ENCODE measurements at regions not wholly inside any gene's neighbourhood (a gene's known extent, or its start where the extent isn't known, plus 50 kb on each side); places are given as distances from the start of the nearest gene placed in this dataset.
"Not testable (repeated sequence)": the region's sequence is repeated elsewhere in the genome, so short reads cannot be mapped to it uniquely, and the experiment has no call there.

DNA sequence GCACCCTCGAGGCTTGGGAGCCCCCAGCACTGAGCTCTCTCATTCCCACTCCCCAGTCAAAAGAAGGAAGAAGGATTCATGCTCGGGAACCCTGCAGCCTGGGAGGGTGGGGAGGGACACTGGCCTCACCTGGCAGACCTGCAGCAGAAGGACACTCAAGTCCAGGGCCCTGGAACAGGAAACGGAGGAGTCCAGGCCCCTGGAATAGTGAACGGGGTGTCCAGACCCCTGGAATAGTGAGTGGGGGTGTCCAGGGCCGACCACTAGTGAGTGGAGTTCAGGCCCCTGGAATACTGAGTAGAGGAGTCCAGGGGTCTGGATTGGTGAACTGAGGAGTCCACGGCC lies 292.5 kb downstream of the NDUFA10 start:
- H3K4me1 ChIP-seq, result no peaks in the 10 kb centered on the region
- H3K9me3 ChIP-seq, result no peaks in the 10 kb centered on the region
- 88% methylated on average over 6 of the region's 6 CpGs for WGBS
- TF ChIP-seq EP300 (IDR thresholded peaks at IDR 0.05), result no peak
- no peak for TF ChIP-seq POLR2AphosphoS5 (IDR thresholded peaks at IDR 0.05)
- no peak for TF ChIP-seq POLR2A (IDR thresholded peaks at IDR 0.05)
- TF ChIP-seq, protein P1, sequence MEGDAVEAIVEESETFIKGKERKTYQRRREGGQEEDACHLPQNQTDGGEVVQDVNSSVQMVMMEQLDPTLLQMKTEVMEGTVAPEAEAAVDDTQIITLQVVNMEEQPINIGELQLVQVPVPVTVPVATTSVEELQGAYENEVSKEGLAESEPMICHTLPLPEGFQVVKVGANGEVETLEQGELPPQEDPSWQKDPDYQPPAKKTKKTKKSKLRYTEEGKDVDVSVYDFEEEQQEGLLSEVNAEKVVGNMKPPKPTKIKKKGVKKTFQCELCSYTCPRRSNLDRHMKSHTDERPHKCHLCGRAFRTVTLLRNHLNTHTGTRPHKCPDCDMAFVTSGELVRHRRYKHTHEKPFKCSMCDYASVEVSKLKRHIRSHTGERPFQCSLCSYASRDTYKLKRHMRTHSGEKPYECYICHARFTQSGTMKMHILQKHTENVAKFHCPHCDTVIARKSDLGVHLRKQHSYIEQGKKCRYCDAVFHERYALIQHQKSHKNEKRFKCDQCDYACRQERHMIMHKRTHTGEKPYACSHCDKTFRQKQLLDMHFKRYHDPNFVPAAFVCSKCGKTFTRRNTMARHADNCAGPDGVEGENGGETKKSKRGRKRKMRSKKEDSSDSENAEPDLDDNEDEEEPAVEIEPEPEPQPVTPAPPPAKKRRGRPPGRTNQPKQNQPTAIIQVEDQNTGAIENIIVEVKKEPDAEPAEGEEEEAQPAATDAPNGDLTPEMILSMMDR (IDR thresholded peaks at IDR 0.05), result no peak
- DNase-seq (ENCODE audit: low spot score in 2 of 2), result peak in 1 of 2 donors; percentile 17
- H3K4me3 ChIP-seq, result no peak overlapping the region
- H3K27me3 ChIP-seq, result peaks cover 10% of the 10 kb centered on the region
- no peaks in the 10 kb centered on the region for H3K36me3 ChIP-seq
- H3K27ac ChIP-seq, result no peak overlapping the region

DNA sequence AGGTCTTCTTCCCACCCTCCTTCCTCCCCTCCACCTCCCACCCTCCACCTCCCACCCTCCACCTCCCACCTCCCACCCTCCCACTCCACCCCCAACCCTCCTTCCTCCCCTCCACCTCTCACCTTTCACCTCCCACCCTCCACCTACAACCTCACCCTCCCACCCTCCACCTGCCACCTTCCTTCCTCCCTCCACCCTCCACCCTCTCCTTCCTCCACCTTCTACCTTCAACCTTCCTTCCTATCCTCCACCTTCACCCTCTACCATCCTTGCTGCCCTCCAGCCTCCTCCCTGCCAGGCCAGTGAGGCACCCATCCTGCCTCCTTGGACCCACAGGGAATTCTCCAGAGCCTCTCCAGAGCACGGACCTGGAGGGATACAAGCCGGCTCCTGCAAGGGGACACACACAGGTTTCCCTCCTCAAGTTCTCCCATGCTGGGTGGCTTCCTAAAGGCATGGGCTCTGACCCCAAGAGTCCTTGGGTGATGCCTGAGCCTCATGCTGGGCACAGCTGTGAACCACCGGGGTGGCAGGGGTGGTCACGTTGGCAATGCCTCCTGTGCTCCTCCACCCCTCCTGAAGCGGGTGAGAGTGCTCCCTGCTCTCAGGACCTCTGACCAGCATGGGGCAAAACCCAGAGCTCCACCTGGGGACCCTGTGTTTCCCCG lies 293.0 kb downstream of the NDUFA10 start:
- Histone ChIP-seq H3K27ac (no peak overlapping the region), H3K9me3 (no peaks in the 10 kb centered on the region), H3K4me1 (peaks cover 3% of the 10 kb centered on the region), H3K36me3 (no peaks in the 10 kb centered on the region), H3K27me3 (peaks cover 10% of the 10 kb centered on the region), H3K4me3 (no peak overlapping the region)
- TF ChIP-seq POLR2A (IDR thresholded peaks at IDR 0.05), result no peak
- TF ChIP-seq, protein P1 (IDR thresholded peaks at IDR 0.05), result no peak
- TF ChIP-seq POLR2AphosphoS5 (IDR thresholded peaks at IDR 0.05), result no peak
- no peak for TF ChIP-seq EP300 (IDR thresholded peaks at IDR 0.05)
- DNase-seq (ENCODE audit: low spot score in 2 of 2), result peak; percentile 50 to 60
- WGBS, result 94% methylated on average over 3 of the region's 6 CpGs

GRCh38 chr2:239731422-239731821 lies 293.7 kb downstream of the NDUFA10 start:
- TF ChIP-seq POLR2AphosphoS5 (IDR thresholded peaks at IDR 0.05) (no peak), EP300 (IDR thresholded peaks at IDR 0.05) (no peak), POLR2A (IDR thresholded peaks at IDR 0.05) (no peak)
- TF ChIP-seq, protein P1 (IDR thresholded peaks at IDR 0.05), result no peak
- H3K27ac ChIP-seq, result no peak overlapping the region
- peaks cover 10% of the 10 kb centered on the region for H3K27me3 ChIP-seq
- no peak overlapping the region for H3K4me3 ChIP-seq
- DNase-seq (ENCODE audit: low spot score in 2 of 2), result peak; percentile 44 to 63
- no peaks in the 10 kb centered on the region for H3K36me3 ChIP-seq
- H3K9me3 ChIP-seq, result no peaks in the 10 kb centered on the region
- WGBS, result 89% methylated on average over 9 of the region's 10 CpGs
- peaks cover 4% of the 10 kb centered on the region for H3K4me1 ChIP-seq

DNA sequence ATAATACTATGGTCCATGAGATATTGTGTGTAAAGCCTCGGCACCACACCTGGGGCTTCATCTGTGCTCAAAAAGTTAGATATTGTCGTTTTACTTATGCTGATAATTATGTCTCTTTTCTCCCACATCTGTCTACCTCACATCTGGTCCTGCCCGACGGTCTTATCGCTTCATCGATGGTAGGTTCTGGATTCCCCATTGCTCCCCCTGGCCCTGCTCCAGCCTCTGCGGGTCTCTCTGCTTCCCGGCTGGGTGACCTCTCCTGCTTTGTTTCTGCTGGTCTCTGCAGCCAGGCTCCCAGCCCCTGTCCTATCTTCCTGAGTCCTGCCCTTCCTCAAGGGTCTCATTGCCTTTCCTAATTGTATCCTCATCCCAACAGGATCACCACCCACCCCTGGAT lies 294.2 kb downstream of the NDUFA10 start:
- WGBS, result 74% methylated on average over 8 of the region's 8 CpGs
- H3K27ac ChIP-seq, result no peak overlapping the region
- H3K9me3 ChIP-seq, result no peaks in the 10 kb centered on the region
- peaks cover 9% of the 10 kb centered on the region for H3K4me1 ChIP-seq
- no peak overlapping the region for H3K4me3 ChIP-seq
- peak; percentile 18 to 26 for DNase-seq (ENCODE audit: low spot score in 2 of 2)
- TF ChIP-seq POLR2AphosphoS5 (IDR thresholded peaks at IDR 0.05) (no peak), EP300 (IDR thresholded peaks at IDR 0.05) (no peak), POLR2A (IDR thresholded peaks at IDR 0.05) (no peak)
- TF ChIP-seq, protein P1 (IDR thresholded peaks at IDR 0.05), result no peak
- peaks cover 10% of the 10 kb centered on the region for H3K27me3 ChIP-seq
- no peaks in the 10 kb centered on the region for H3K36me3 ChIP-seq

DNA sequence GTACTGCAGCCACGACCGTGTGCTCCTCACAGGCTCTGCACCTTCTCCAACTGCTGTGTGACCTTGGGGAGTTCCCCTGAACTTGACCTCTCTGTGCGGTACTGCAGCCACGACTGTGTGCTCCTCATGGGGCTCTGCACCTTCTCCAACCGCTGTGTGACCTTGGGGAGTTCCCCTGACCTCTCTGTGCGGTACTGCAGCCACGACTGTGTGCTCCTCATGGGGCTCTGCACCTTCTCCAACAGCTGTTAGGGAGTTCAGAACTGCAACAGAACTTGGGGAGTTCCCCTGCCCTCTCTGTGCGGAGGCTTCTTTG lies 294.6 kb downstream of the NDUFA10 start:
- not testable (repeated sequence) for H3K9me3 ChIP-seq; H3K27ac ChIP-seq; H3K27me3 ChIP-seq; H3K4me3 ChIP-seq; DNase-seq (ENCODE audit: low spot score in 2 of 2); H3K36me3 ChIP-seq
- H3K4me1 ChIP-seq, result peaks cover 12% of the 10 kb centered on the region
- WGBS, result 90% methylated on average over 8 of the region's 8 CpGs

All from suprapubic skin (tissue), 4 donors.